Activated naive CD8-positive, alpha-beta T cell treated with anti-CD3 and anti-CD28 coated beads, Interleukin-2, amount 10 ng/mL, durations not matched to agents 7 days and 5 days (primary cell): ENCODE measurements at regions not wholly inside any gene's neighbourhood (a gene's known extent, or its start where the extent isn't known, plus 50 kb on each side); places are given as distances from the start of the nearest gene placed in this dataset.

Experiments used
- ATAC-seq: fragments of 150-1000 bp; cut with Tn5 transposase; one replicate; pipeline ENCODE4 v1.10.0; 2021; ENCODE audit warnings: low read depth, moderate library complexity
- POLR2A ChIA-PET: fragments of 350-600 bp; sonication (Branson Sonifier 250); formaldehyde crosslinking; loops from one replicate; lab custom pipeline; 2021; ENCODE audit warnings: antibody characterized with exemption; lab: Charles Lee
- DNase-seq: peaks from one replicate; pipeline ENCODE4 v3.0.0; 2021
- H3K27ac Mint-ChIP-seq: one replicate; pipeline ENCODE4 v1.8.0; 2022; ENCODE audit warnings: mild to moderate bottlenecking, mixed read lengths
- H3K27me3 Mint-ChIP-seq: one replicate; pipeline ENCODE4 v1.8.0; 2022; ENCODE audit warnings: mild to moderate bottlenecking, moderate library complexity, mixed read lengths
- H3K36me3 Mint-ChIP-seq: one replicate; pipeline ENCODE4 v1.8.0; 2021; ENCODE audit warnings: mild to moderate bottlenecking, mixed read lengths
- H3K4me1 Mint-ChIP-seq: one replicate; pipeline ENCODE4 v1.8.0; 2021; ENCODE audit warnings: mixed read lengths
- H3K4me3 Mint-ChIP-seq: one replicate; pipeline ENCODE4 v1.8.0; 2022; ENCODE audit warnings: mild to moderate bottlenecking, moderate library complexity, mixed read lengths
- H3K9me3 Mint-ChIP-seq: one replicate; pipeline ENCODE4 v1.8.0; 2021; ENCODE audit warnings: mixed read lengths

DNA sequence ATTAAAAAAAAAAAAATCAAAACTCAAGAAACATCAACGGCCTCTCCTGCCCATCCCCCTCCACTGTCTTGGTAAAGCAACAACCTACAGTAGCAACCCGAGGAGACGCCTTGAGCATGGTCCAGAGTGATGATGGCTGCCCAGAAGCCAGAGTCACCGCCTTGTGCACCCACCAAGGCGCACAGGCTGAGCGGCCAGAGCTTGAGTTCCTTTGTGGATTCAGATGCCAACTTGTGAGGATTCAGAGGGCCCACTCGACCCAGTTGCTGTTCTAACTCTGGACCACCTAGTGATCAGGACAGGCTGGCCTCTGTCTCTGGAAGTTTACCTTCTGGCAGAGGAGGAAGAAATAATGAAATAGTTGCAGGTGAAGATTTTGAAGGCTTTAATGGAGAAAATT, 105.0 kb downstream of the PDCL3 start:
- POLR2A ChIA-PET, result no interaction called here
- DNase-seq, result no peak
- Mint-ChIP-seq H3K4me3 (no peak overlapping the region), H3K27me3 (peaks cover 12% of the 10 kb centered on the region), H3K27ac (no peak overlapping the region), H3K4me1 (peaks cover 5% of the 10 kb centered on the region), H3K36me3 (no peaks in the 10 kb centered on the region), H3K9me3 (no peaks in the 10 kb centered on the region)
- ATAC-seq, result no peak

DNA sequence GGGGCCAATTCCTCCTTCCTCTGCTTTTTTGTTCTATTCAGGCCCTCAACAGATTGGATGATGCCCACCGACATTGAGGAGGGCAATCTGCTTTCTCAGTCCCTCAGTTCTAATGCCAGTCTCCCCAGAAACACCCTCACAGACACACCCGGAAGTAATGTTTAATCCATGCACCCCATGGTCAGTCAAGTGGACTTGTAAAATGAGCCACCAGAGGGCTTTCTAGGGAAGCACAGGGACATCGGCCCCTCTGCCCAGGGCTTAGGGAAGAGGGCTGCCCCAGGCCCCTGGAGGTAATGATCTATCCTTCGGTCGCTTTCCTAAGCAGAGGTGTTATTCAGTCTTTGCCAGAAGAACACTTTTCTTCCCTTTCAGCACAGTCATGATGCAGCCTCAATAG, 107.4 kb downstream of the PDCL3 start:
- no peaks in the 10 kb centered on the region for H3K36me3 Mint-ChIP-seq
- H3K9me3 Mint-ChIP-seq, result no peaks in the 10 kb centered on the region
- H3K27me3 Mint-ChIP-seq, result peaks cover 11% of the 10 kb centered on the region
- H3K27ac Mint-ChIP-seq, result no peak overlapping the region
- H3K4me3 Mint-ChIP-seq, result no peak overlapping the region
- ATAC-seq, result no peak
- peaks cover 5% of the 10 kb centered on the region for H3K4me1 Mint-ChIP-seq
- no peak for DNase-seq
- POLR2A ChIA-PET, result no interaction called here

DNA sequence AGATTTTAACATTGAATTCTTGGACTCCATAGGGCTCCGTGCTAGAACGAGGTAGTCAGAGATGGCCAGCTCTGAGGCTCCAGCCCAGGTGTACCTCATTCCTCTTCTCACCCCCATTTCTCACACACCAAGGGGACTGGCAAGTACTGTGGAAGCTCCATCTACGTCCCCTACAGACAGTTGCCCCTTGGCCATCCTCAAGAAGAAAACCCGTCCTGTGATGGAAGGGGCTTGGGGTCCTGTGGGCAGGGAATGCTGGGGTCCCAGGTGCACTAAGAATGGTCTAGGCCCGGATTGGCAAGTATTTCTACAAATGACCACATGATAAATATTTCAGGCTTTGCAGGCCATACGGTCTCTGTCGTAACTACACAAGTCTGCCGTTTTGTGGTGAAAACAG, 110.3 kb downstream of the PDCL3 start:
- H3K27ac Mint-ChIP-seq, result no peak overlapping the region
- DNase-seq (no peak), ATAC-seq (no peak)
- H3K27me3 Mint-ChIP-seq, result peaks cover 11% of the 10 kb centered on the region
- no peaks in the 10 kb centered on the region for H3K36me3 Mint-ChIP-seq
- no peak overlapping the region for H3K4me3 Mint-ChIP-seq
- H3K4me1 Mint-ChIP-seq, result peaks cover 4% of the 10 kb centered on the region
- no peaks in the 10 kb centered on the region for H3K9me3 Mint-ChIP-seq
- POLR2A ChIA-PET, result no interaction called here

DNA sequence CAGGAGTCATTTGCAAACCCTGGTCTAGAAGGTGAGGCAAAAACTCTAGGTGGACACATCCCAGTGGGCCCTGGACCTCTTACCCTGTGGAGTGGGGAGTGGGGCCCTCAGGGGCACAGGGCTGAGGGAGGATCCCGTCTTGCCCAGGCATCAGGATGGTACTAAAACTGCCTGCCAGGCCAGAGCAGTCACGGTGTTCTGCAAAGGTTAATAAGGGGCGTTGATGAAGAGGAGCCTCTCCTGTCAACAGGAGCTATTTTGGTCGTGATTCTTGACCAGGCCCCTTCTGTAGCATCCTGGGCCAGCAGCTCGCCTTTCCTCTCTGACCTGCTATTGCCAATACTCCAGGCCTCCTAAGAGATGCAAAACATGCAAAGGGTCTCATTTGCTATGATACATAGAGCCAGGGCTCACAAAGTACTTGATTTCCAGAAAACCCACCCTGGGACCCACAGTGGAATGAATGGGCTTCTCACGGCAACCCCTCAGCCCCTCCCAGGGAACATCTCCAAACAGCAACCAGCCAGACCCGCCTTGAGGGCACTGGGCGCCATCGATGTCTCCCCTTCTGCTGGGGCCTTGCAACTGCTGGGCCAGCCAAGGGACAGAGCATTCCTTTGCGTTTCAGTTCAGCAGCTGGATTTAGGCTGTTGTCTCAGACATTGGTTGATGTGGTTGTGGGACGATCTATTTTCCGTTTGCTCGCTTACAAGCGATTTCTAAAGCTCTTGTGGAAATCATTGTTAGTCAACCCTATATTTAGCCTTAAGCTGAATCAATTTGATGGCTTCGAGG, 111.1 kb downstream of the PDCL3 start:
- POLR2A ChIA-PET, result no interaction called here

DNA sequence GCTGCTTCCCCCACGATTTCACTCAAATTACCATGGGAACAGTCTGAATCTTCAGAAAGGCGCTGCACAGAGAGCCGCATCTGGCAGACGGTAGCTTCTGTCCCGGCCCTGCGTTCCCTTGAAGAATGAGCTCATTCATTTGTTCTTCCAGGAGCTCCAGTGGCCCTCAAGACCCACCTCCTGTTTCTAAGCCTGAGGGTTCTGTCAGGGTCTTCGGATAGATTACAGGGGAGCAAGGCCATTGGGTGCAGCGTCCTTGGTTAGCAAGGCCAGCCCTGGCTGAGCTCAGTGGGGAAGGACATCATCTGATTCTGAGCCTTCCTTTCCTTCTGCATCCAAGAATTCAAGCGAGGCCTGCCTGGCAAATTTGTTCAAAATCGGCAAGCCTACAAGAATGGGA, 111.9 kb downstream of the PDCL3 start:
- peaks cover 10% of the 10 kb centered on the region for H3K27me3 Mint-ChIP-seq
- DNase-seq (no peak), ATAC-seq (no peak)
- H3K27ac Mint-ChIP-seq, result no peak overlapping the region
- no peaks in the 10 kb centered on the region for H3K4me1 Mint-ChIP-seq
- no peaks in the 10 kb centered on the region for H3K9me3 Mint-ChIP-seq
- no peaks in the 10 kb centered on the region for H3K36me3 Mint-ChIP-seq
- no peak overlapping the region for H3K4me3 Mint-ChIP-seq
- POLR2A ChIA-PET, result no interaction called here

More for the DNA sequence above, 111.1 kb downstream of the PDCL3 start:
- Mint-ChIP-seq H3K4me1 (no peaks in the 10 kb centered on the region), H3K27me3 (peaks cover 11% of the 10 kb centered on the region), H3K4me3 (no peak overlapping the region), H3K9me3 (no peaks in the 10 kb centered on the region), H3K27ac (no peak overlapping the region), H3K36me3 (no peaks in the 10 kb centered on the region)
- DNase-seq, result no peak
- ATAC-seq, result no peak

DNA sequence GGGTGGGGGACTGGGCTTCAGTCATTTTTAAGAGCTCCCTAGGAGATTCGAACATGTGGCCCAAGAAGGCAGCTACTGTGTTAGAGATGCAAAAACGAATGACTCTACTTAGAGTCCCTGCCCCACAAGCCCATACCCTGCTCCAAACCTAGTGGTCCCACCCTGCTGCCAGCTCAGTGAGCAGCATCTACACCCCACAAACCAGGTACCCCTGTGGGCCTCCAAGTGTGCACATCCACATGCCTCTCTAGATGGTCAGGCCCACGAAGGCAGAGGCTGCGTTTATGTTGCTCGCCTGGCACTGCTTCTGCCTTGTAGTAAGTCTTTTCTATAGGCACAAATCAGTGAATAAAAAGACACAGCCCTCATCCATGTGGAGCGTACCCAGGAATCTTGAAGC, 112.6 kb downstream of the PDCL3 start:
- Mint-ChIP-seq H3K36me3 (no peaks in the 10 kb centered on the region), H3K9me3 (no peaks in the 10 kb centered on the region), H3K27ac (no peak overlapping the region), H3K4me3 (no peak overlapping the region), H3K4me1 (peaks cover under 1% of the 10 kb centered on the region), H3K27me3 (peaks cover 4% of the 10 kb centered on the region)
- DNase-seq, result no peak
- POLR2A ChIA-PET, result no interaction called here
- ATAC-seq, result no peak

DNA sequence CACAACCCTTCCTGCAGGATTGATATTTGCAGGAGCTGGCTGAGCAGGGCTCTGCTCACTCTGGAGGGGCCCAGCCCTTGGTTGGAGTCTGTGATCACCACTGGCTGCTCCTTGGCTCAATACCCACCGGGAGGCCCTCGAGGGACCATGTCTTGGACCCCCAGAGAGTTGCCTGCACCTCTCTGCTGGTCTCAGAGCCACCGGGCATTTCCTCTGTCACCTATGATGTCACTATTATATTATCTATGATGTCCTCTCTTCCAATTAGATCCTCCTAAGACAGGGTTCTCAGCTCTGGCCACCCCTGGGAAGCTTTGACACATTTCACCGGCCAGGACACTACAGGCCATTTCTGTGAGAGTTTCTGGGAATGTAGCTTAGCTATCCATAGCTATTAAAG, 113.1 kb downstream of the PDCL3 start:
- no peak for ATAC-seq
- Mint-ChIP-seq H3K4me3 (no peak overlapping the region), H3K36me3 (no peaks in the 10 kb centered on the region), H3K4me1 (peaks cover 6% of the 10 kb centered on the region), H3K9me3 (no peaks in the 10 kb centered on the region), H3K27me3 (no peaks in the 10 kb centered on the region), H3K27ac (no peak overlapping the region)
- DNase-seq, result no peak
- POLR2A ChIA-PET, result no interaction called here

DNA sequence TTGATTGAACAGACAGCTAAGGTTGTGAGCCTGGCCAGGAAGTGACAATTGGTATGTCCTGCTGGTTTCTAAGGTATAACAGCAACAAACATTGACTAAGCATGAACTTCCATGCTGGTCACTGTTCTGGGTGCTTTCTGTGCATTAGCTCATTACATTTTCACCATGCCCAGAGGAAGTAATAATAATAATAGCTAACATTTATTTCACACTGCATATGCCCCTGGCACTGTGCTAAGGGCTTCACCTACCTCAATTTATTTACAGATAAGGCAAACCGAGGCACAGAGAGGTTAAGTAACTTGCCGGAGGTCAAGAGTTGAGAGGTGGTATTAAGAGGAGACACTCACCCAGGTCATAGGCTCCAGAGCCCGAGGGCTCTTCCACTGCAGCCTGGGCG, 113.6 kb downstream of the PDCL3 start:
- POLR2A ChIA-PET, result no interaction called here
- Mint-ChIP-seq H3K4me1 (peaks cover 7% of the 10 kb centered on the region), H3K9me3 (no peaks in the 10 kb centered on the region), H3K4me3 (no peak overlapping the region), H3K27me3 (no peaks in the 10 kb centered on the region), H3K36me3 (no peaks in the 10 kb centered on the region), H3K27ac (no peak overlapping the region)
- ATAC-seq, result no peak
- no peak for DNase-seq

DNA sequence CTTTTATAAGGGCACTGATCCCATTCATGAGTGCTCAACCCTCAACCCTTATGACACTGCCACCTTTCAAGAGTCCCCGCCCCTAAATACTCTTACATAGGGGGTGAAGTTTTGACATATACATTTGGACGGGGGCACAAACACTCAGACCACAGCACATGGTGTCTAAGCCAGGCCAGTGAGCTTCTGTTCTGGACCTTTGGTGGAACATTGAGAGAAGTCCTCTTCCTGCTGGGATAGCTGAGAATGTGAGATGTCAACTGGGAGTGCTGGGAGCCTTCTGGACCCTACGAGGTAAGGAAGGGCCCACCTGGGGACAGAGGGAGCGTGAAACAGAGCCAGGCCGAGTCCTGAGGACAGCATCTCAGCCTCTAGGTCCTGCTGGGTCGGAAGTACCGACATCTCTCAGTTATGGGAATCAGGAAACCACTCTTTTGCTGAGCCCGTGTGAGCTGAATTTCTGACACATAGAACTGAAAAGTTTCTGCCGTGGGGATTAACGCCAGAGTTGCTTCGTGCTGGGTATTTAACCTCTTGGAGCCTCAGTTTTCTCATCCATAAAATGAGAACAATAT, 114.9 kb downstream of the PDCL3 start:
- ATAC-seq, result no peak
- H3K27ac Mint-ChIP-seq, result no peak overlapping the region
- H3K4me3 Mint-ChIP-seq, result no peak overlapping the region

DNA sequence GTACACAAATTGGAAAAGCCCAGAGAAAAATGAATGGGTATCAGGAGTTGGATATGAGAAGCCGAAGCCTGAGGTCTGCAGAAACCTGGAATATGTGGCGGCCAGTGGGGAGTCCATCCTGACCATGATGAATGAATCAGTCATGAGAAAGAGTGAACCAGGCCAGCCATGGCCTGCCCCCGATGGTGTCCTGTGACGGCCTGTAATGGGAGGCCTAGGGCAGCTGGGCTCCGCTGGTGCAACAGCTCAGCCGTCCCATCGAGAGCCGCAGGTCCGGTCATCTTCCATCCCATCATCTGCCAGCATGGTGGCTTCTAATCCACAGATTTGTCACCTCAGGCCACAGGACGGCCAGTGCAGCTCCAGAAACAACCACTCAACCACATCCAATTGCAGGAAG, 116.4 kb downstream of the PDCL3 start:
- DNase-seq (no peak), ATAC-seq (no peak)
- Mint-ChIP-seq H3K4me1 (peaks cover 7% of the 10 kb centered on the region), H3K27ac (no peak overlapping the region), H3K4me3 (no peak overlapping the region), H3K9me3 (peaks cover 7% of the 10 kb centered on the region), H3K27me3 (no peaks in the 10 kb centered on the region), H3K36me3 (peaks cover 2% of the 10 kb centered on the region)
- POLR2A ChIA-PET, result no interaction called here

More for the DNA sequence above, 114.9 kb downstream of the PDCL3 start:
- DNase-seq, result no peak
- POLR2A ChIA-PET, result no interaction called here
- Mint-ChIP-seq H3K4me1 (peaks cover 7% of the 10 kb centered on the region), H3K9me3 (peaks cover 2% of the 10 kb centered on the region), H3K27me3 (no peaks in the 10 kb centered on the region), H3K36me3 (no peaks in the 10 kb centered on the region)

DNA sequence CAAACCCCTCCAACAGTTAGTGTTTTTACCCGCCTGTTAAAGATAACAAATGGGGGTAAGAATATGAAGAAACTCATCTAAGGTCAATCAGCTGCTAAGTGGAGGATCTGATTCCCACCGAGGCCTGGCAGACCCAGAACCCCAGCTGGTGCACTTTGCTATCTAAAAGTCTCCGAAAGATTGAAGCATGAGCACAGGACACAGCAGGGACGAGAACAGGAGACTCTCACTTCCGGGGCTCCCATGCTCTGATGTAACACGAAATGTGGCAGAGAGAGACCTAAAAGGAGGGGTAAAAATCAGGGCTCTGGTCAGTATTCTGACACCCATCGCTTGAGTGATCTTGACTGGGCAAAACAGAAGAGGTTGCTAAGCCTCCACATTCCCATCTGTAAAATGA, 119.7 kb downstream of the PDCL3 start:
- Mint-ChIP-seq H3K36me3 (peaks cover 2% of the 10 kb centered on the region), H3K27me3 (no peaks in the 10 kb centered on the region), H3K4me1 (peaks cover 7% of the 10 kb centered on the region), H3K27ac (no peak overlapping the region), H3K9me3 (peaks cover 15% of the 10 kb centered on the region), H3K4me3 (no peak overlapping the region)
- DNase-seq (no peak), ATAC-seq (no peak)
- POLR2A ChIA-PET, result no interaction called here

DNA sequence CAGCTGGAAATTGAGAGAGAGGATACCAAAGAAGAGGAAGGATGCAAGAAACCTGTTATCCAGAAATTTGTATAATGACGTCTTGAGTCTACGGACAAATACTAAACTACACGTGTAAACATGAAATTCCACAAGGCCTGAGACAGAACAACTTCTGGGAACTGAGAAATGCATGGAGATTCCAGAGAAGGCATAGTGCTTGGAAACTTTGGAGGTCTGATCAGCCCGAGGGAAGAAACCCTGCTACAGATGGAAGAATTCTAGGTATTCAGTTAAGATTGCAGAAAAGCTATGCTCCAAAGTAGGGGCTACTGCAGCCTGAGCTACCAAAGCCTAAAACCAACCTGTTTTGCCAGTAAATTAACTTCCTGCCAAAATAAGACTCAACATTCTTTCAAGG, 120.4 kb downstream of the PDCL3 start:
- no peak overlapping the region for H3K4me3 Mint-ChIP-seq

DNA sequence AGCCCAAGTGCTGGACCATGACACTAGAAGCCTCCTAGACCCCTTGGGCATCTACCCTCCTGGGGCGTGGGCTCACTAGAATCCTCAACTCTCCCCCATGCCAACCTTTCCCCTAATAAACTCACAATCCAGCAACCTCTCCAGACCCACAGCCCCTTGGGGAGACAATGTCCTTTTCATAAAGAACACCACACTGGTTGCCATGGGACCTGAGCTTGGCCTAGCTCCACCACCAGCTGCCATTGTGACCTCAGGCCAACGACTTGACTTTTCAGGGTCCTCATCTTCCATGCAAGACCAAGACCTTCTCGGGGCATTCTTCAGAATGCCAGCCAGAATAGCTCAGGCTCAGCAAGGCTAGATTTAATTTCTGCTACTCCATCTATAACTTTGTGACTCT, 128.1 kb upstream of the NPAS2 start:
- H3K4me3 Mint-ChIP-seq, result no peak overlapping the region
- H3K27me3 Mint-ChIP-seq, result peaks cover 8% of the 10 kb centered on the region
- H3K27ac Mint-ChIP-seq, result no peak overlapping the region
- peaks cover 12% of the 10 kb centered on the region for H3K9me3 Mint-ChIP-seq
- no peak for ATAC-seq
- H3K4me1 Mint-ChIP-seq, result no peaks in the 10 kb centered on the region
- POLR2A ChIA-PET, result no interaction called here
- no peaks in the 10 kb centered on the region for H3K36me3 Mint-ChIP-seq
- no peak for DNase-seq

More for the DNA sequence above, 120.4 kb downstream of the PDCL3 start:
- Mint-ChIP-seq H3K9me3 (peaks cover 16% of the 10 kb centered on the region), H3K27me3 (no peaks in the 10 kb centered on the region), H3K4me1 (peaks cover 7% of the 10 kb centered on the region), H3K27ac (no peak overlapping the region), H3K36me3 (peaks cover 2% of the 10 kb centered on the region)
- ATAC-seq (no peak), DNase-seq (no peak)
- POLR2A ChIA-PET, result no interaction called here

DNA sequence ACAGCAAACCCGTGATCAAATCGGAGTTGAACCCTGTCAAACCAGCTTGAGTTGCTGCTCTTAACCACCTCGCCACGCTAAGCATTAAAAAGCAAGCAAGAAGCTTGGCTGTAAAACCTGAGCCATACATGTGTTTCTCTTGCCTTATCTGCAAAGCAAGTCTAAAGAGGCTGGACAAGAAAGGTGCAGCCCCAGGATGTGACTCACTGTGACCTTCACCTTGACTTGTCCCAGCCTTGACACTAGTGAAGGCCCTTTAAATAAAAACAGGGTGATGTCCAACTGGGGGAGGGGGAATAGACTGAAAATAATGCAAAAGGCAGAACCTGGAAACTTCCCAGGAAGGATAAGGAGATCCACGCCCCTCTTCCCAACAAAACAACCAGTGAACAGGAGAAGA, 127.6 kb upstream of the NPAS2 start:
- ATAC-seq (no peak), DNase-seq (no peak)
- no peak overlapping the region for H3K4me3 Mint-ChIP-seq
- no peak overlapping the region for H3K27ac Mint-ChIP-seq
- peaks cover 10% of the 10 kb centered on the region for H3K9me3 Mint-ChIP-seq
- H3K4me1 Mint-ChIP-seq, result no peaks in the 10 kb centered on the region
- POLR2A ChIA-PET, result no interaction called here
- peaks cover 8% of the 10 kb centered on the region for H3K27me3 Mint-ChIP-seq
- H3K36me3 Mint-ChIP-seq, result no peaks in the 10 kb centered on the region
